ENCODE measurements at regions not wholly inside any gene's neighbourhood (a gene's known extent, or its start where the extent isn't known, plus 50 kb on each side); places are given as distances from the start of the nearest gene placed in this dataset.
"Not testable (repeated sequence)": the region's sequence is repeated elsewhere in the genome, so short reads cannot be mapped to it uniquely, and the experiment has no call there.

DNA sequence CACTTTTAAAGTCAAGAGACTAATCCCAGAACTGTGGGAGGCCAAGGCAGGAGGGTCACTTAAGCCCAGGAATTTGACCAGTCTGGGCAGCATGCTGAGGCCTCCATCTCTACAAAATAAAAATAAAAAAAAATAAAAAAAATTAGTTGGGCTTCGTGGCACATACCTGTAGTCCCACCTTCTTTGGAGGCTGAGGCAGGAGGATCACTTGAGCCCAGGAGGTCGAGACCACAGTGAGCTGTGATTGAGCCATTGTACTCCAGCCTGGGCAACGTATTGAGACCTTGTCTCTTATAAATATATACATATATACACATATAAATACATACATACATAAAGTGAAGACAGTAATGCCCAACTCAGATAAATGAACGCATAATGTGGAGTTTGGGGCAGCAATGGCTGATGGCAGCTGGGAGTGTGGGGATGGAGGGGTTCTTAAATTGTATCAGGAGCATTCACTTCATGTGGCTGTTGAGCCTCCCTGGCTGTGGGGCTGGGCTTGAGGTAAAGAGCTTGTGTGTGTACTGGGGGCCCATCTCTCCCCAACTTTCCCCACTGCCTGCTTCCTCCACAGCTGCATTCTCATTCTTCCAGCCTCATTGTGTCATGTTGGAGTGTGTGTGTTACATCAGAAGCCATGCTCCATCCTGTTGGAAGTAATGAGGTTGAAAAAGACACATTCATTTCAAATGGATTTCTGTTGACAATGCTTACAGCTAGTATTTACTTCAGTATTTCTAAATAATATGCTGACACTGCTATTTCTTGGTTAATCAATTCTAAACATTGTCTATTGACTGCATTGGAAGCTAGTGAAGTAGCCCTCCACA is 96.5 kb upstream of the HS6ST1 start:
- DNase-seq (ENCODE audit: low read depth) = no peak

DNA sequence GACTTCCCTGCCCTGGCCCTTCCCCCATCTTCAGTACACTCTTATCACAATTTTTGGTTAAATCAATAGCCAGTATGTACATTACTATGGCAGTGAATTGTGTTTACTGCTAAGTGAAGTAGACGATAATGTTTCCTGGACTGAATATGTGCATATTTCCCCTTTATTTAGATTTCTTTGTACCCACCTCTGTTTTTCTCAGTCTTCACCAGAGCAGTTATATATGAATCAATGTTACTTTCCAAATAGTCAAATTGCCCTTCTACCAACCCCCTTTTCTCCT is 97.1 kb upstream of the HS6ST1 start:
- DNase-seq (ENCODE audit: low read depth) = no peak

DNA sequence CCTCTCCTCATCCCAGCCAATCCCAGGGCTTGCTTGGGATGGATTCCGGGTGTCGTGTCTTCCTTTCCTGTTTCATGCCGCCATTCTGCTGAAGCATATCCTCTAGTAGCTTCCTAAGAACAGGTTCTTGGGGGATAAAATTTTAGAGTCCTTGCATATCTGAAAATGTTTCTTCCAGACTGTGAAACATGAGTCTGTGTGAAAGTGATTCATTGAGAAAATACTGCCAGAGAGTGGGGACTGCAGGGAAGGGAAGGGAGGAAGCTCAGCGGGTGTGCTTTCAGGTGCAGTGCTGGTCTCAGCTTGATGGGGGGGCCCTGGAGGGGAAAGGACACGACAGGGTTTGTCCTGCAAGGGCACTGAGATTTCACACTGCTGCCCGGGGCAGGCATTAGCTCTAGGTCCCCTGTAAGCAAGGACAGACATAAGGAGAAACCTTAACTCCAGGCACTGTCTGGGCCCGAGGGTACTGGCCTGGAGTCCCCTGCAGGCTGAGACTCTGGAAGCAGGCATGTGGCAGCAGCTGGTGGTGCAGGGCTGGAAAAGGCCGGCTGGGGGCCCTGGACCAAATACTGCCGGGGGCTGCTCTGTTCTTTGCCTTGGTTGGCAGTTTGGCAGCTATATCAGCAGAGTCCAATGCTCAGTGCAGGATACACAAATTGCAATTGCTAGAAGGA is 97.6 kb upstream of the HS6ST1 start:
- no peak for DNase-seq (ENCODE audit: low read depth)

DNA sequence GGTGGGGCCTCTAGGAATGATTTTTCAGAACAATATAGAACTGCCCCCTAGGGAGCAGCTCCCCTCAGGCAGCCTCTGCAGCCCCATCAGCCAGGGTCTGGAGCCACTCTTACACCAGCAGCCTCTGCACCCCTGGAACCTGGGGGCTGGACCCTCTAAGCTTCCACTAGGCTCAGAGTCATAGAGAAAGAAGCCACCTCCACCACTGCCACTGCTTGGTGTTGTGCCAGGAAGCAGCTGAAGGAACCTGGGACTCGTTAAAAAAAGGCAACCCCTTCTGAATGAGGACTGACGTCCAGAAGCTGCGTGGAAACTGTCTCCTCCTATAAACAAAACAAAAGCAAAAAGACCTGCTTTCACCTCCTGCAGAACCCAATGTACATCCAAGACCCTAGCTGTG is 98.1 kb upstream of the HS6ST1 start:
- DNase-seq (ENCODE audit: low read depth) = no peak

DNA sequence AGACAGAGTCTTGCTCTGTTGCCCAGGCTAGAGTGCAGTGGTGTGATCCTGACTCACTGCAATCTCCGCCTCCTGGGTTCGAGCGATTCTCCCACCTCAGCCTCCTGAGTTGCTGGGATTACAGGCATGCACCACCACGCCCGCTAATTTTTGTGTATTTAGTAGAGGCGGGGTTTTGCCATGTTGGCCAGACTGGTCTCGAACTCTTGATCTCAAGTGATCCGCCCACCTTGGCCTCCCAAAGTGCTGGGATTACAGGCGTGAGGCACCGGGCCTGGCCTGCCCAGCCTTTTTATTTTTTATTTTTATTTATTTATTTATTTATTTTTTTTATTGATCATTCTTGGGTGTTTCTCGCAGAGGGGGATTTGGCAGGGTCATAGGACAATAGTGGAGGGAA is 98.6 kb upstream of the HS6ST1 start:
- DNase-seq (ENCODE audit: low read depth) = not testable (repeated sequence)

DNA sequence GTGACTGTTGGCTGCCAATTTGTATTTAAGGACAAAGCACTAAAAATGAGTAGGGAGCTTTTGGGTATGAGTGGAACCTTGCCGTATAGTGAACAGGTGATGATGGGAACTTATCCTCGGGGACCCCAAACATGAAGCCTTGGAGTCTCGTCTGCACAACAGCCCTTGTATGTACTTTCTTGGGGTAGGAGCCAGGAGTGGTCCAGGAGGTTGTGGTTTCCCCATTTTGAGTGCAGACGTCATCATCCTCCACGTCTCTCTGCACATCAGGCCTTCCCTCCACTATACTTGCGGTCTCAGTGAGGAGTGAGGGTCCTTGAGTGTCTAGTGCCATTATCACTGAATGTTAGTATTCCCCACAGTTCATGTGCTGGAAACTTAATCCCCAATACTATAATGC is 101.5 kb upstream of the HS6ST1 start:
- DNase-seq (ENCODE audit: low read depth) = no peak

DNA sequence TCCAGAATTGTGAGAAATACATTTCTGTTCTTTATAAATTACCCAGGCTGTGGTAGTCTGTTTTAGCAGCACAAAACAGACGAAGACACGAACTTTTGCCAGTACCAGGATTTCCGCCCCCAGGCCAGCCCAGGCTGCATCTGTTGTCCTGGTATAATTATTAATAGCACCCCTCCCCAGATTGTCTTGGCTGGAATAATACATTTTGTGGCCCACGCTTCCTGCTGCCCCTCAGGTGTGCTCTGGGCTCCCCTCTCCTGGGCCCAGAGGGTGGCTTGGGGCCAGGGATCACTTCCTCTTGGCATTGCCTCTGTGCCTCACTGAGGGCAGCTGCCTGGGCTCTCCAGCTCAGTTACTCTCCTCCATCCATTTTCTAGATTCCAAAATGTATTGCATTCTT is 102.1 kb upstream of the HS6ST1 start:
- DNase-seq (ENCODE audit: low read depth) = no peak

DNA sequence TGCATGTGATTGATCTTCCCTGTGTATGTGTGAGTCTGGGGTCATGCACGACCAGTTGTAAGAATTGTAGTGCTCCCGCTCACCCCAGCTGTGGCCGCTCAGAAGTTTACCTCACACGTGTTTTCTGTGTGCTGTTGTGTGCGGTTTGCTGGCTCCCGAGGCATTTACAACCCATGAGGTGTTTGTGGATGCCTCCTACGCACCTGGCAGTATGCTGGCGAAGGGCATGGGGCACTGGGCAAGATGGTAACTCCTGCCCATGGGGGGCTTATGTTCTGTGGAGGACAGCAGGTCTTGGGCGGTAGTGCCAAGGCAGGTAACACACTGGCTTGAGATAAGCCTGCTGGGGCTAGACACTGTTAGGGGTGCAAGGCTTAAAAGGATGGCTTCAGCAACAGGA is 102.6 kb upstream of the HS6ST1 start:
- no peak for DNase-seq (ENCODE audit: low read depth)

DNA sequence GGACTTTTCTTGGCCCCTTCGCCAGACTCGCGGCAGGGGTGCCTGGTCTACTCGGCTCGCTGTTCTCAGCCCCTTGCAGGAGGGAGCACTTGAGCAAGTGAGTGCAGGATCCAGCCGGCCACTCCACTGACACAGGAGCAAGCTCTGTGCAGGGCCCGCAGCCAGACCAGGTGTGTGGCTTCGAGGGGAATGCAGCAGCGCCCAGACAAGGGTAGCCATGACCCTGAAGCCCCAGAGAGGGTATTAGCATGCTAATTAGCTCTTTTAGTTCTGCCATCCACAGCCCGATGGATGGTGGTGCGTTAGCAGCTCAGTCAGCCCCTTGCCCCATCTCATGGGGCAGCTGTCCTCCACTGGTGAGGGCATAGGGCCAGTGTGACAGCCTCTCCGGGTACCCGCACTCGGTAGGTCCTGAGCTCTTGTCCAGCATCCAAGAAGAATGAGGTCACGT is 103.2 kb upstream of the HS6ST1 start:
- DNase-seq (ENCODE audit: low read depth) = no peak

DNA sequence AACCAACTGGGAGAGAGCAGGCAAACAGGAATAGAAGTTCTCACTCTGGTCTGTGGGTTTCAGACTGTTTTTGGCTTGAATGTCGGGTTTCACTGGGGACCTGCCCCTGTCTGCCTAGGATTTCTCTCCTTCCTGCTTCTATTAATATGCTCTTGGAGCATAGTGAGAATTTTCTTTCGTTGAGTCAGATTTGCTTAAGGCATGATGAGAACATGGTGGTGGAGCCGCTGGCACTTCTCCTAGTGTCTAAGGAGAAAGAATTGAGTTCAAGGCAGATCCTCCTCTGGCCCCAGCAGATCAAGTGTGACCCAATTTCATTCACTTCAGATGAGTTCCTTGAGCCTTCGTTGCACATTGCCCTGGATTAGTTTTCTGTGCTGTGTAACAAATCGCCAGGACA is 103.9 kb upstream of the HS6ST1 start:
- no peak for DNase-seq (ENCODE audit: low read depth)

DNA sequence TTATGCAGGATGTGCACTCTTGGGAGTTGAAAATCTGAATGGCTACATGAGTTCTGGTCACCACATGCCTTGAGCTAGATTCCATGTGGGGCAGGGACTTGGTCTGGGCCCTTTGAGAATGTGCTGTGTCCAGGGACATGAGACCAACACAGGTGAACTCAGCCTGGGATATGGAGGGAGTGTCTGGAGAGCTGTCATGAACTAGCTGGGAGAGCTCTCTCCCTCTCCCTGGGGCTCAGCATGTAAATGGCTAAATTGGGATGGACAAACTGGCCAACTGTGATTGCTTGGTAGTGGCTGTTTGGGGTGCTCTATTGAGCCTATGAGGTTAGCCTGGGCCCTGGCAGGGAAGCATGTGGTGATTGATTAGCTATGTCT is 105.1 kb upstream of the HS6ST1 start:
- no peak for DNase-seq (ENCODE audit: low read depth)

DNA sequence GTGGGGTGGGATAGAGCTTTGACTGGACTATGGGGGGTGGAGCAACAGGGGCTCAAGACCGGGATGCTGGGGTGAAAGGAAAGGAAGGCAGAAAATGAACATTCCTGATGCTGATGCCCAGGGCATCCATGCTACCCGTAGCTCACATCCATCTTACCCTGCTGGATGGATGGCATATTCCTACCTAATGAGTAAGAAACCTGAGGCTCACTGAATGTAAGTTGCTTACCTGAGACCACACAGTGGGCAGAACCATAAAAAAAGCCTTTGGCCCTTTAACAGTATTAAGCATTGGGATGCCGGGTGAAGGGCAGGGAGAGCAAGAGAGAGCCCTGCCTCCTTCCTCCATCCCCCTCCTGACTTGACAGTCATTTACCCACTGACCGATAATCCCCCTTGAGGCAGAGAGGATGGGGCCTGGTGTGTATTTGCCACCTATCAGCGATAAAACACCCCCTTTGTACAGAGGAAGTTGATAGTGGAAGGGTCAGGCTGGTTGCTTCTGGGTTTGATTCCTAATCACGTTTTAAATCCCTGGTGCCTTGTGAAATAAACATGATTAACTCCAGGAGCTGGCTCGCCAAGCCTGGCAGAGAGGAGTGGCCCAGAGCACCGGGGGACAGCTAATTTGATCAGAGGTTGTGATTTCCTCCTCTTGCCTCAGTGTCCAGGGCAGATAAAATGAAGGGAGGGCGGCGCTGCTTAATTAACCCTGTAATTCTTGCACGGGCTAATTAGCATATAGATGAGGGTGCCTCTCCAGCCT is 105.9 kb upstream of the HS6ST1 start:
- no peak for DNase-seq (ENCODE audit: low read depth)

DNA sequence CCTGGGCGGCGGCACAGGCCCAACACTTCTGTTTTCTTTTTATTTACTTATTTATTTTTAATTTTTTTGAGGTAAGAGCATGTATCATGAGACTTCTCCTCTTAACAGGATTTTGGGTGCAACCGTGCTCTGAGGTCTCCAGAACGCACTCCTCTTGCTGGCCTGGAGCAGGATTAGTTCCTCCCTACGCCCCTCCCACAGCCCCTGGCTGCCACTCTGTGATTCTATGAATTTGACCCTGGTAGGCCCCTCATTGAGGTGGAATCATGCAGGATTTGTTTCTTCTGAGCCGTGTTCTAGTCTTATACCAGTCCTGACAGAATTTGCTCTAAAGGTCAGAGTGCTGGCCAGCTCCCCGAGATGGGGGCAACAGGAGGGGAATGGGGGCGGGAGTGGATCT is 106.5 kb upstream of the HS6ST1 start:
- no peak for DNase-seq (ENCODE audit: low read depth)

DNA sequence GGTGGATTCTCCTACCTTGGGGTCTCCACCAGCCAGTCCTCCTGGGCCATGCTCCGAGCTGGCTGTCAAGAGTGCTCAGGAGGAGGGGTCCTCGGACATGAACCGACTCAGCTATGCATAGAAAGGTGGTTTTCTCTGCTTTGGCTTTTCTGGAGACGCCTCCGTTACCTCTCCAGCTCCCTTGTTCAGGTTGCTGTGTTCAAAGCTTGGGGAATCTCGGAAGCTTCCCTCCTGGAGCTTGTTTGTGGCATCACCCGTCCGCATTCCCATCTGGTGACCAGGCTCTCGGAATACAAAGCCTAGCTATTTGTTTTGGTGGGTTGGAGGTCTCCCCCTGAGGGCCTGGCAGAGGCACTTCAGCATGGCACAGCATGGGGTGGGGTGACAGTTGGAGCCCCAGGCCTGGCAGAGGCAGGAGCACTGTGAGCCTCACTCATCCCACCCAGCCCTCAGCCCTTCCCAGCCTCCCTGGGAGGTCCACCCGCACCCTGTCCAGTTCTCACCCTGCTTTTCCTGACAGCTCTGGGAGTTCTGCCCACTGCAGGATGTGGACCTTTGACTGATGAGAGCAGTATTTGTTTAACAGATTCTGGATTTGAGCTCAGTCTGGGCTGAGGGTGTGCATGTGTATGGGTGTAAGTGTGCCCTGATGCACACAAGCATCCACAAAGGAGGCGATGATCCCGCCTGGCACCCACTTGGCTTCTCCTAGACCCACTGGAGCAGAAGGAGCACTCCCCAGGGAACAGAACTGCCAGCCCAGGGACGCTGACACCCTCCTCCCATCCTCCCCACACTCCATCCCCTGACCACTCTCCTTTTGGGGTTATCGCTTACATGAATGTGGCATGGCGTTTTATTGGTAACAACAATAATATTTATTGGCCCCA is 107.3 kb upstream of the HS6ST1 start:
- no peak for DNase-seq (ENCODE audit: low read depth)

DNA sequence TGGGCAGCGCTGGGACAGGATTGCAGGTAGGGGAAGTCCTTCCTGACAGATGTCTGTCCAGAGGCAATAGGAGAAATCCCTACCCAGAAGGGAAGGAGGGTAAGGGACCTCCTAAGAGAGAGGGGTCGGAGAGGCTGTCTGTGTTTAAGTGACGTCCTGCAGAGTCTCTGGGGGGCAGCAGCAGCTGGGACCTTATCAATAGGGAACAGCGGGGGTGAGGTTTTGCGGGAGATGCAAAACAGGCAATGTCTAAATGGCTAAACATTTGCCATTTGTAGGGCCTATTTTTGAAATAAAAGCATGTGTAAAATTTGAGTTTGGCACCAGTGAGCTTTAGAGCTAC is 108.7 kb upstream of the HS6ST1 start:
- no peak for DNase-seq (ENCODE audit: low read depth)

DNA sequence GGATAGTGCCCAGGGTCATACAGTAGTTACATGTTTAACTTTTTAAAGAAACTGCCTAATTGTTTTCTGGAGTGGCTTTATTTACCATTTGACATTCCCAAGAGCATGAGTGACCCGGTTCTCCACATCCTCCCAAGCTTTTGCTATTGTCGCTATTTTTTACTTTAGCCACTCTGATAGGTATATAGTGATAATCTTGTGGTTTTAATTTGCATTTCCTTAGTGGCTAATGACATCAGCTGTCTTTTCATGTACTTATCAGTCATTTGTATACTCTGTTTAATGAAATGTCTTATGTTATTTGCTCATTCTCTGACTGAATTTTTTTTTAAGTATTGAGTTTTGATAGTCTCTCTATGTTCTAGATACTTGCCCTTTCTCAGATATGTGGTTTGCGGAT is 109.7 kb upstream of the HS6ST1 start:
- DNase-seq (ENCODE audit: low read depth) = no peak

DNA sequence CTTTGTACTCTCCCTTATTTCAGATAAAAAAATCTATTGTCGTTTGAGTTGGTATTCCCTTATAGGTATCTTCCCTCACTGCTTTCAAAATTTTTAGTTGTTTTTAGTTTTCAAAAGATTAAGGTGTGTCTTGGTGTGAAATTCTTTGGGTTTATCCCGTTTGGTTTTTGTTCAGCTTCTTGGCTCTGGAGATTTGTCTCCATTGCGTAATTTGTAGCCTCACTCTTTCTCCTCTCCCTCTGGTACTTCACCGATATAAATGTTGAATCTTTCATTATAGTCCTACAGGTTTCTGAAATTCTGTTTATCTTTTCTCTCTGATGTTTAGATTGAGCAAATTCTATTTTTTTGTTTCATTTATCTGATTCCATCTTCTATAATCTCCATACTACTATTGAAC is 113.8 kb upstream of the HS6ST1 start:
- DNase-seq (ENCODE audit: low read depth) = no peak

DNA sequence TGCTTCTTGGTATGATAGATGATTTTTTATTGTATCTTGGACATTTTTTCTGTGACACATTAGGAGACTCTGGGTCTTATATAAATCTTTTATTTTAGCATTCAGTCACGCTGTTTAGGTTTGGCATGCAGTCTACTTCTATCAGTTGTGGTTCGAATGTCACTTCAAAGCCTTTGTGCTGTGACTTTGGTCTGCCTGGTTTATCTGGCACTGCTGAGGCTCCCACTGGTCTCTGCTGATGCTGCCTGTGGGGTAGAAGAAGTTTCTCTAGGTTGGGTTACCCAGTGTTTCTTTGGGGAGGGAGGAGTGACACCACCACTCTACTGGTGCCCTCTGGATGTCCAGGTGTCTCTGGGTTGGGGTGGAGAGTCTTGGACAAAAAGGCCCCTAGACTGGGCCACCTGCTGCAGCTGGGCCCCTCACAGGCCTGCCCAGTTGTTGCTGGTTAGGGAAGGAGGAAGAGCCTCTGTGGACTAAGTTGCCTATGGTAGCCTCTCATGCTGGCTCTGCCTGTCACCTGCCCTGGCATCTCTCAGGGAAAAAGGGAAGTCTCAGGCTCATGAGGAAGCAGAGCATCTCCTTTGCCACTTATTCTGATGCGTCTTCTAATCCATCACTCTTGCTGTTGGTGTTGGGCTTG is 115.4 kb upstream of the HS6ST1 start:
- DNase-seq (ENCODE audit: low read depth) = no peak

DNA sequence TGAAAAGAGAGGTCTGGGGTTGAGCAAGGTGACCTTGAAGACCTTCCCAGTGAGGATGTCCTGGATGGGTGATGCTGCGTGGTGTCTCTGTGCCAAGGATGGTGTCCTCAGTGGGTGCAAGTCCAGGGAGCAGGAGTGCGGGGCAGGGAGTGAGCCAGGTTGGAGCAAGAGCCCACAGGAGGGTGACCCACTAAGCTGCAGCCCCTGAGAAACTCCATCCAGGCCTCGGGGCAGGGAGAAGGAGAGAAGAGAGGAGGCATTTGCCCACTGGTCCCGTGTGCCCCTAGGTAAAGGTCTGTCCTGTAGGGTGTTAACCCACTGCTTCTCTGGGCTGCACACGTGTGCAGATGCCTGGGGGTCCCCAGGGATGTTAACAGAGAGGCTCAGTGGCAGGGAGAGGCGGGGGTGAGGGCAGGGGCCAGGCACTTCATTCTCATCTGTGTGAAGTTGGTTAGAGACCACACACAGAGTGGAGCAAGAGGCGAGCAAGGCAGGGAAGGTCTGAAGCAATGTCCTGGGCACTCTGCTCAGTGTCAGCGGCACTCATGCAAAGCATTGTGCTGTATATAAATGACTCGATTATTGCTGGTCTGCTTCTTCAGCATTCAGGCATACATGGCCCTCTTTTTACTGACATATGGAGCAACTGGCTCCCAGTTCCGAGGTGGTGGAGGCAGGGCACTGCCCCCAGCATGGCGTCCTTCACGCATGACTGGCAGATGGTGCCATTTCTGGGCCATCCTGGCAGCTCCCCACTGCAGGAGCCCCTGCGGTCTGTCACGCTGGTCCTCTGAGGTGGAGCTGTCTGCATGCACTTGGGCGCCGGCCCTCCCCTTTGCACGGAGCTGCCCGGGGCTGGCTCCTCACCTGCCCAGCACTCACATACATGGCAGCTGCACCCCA is 117.2 kb upstream of the HS6ST1 start:
- no peak for DNase-seq (ENCODE audit: low read depth)

DNA sequence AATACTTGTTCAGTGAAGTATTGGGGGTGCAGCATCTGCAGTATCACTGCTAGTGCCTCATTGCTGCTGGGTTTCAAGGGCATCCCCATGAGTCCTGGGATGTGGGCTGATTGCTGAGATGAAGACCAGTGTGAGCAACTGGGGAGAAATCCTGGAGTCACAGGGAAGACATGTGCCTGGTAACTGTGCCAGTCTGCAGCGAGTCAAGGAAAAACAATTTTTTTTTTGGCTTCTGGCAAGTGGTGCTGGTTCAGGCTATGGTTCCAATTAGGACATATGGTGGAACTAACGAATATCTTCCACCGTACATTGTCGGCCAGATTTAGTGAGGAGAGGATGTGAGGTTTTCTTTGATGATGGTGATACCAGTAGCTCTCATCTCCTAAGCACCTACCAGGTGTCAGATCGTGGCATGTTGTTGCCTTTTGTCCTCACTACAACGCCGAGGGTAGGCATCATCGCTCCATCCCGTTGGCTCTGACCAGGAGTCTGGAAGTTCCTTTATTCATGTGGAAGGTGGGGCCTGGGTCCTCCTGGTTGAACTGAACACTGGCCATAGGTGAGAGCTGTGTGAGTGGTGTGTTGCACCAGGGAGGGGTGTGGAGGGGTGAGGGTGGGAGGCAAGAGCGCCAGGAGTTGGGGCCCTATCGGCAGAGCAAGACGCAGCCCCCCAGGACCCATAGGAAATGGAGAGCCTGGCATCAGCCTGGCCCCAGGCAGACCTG is 118.0 kb upstream of the HS6ST1 start:
- no peak for DNase-seq (ENCODE audit: low read depth)
